K562 (cell line): ENCODE measurements at regions not wholly inside any gene's neighbourhood (a gene's known extent, or its start where the extent isn't known, plus 50 kb on each side); places are given as distances from the start of the nearest gene placed in this dataset.

Experiments used
- ATF1 ChIP-seq, 2 experiments: fragments of 450-650 bp in 1 of 2; IDR thresholded peaks; 2 replicates each; pipeline ENCODE4 v1.6.1; 2016; ENCODE audit warnings: missing compliant biosample characterization in 1 of 2, missing genetic modification characterization in 1 of 2
- BRCA1 ChIP-seq, 2 experiments: fragments of 450-650 bp in 1 of 2; sonication (generic) in 1 of 2; formaldehyde crosslinking in 1 of 2; IDR thresholded peaks; 2 replicates each; pipeline versions ENCODE4 v1.5.0 to v1.6.1; 2017 to 2020; ENCODE audit warnings: mild to moderate bottlenecking in 1 of 2, missing genetic modification reagents in 1 of 2
- EP300 ChIP-seq: IDR thresholded peaks from 2 replicates; pipeline ENCODE4 v1.6.1; 2012; ENCODE audit warnings: low read length, improper control_type of control experiment
- ESRRA ChIP-seq: fragments of 450-650 bp; IDR thresholded peaks from 2 replicates; pipeline ENCODE4 v1.6.1; 2014; ENCODE audit warnings: low read depth, mild to moderate bottlenecking, moderate library complexity, borderline replicate concordance
- GTF2F1 ChIP-seq: IDR thresholded peaks from 2 replicates; pipeline ENCODE4 v1.6.1; 2011; ENCODE audit warnings: low read depth, low read length, improper control_type of control experiment
- ZNF253 ChIP-seq: fragments of 250-450 bp; sonication (Bioruptor Pico); conservative IDR thresholded peaks from 2 replicates; pipeline ENCODE4 v1.6.1; 2021; ENCODE audit warnings: mild to moderate bottlenecking
- ZNF274 ChIP-seq: IDR thresholded peaks from 2 replicates; pipeline ENCODE4 v1.6.1; 2011; ENCODE audit warnings: low read depth, mild to moderate bottlenecking, low read length, moderate library complexity, borderline replicate concordance

DNA sequence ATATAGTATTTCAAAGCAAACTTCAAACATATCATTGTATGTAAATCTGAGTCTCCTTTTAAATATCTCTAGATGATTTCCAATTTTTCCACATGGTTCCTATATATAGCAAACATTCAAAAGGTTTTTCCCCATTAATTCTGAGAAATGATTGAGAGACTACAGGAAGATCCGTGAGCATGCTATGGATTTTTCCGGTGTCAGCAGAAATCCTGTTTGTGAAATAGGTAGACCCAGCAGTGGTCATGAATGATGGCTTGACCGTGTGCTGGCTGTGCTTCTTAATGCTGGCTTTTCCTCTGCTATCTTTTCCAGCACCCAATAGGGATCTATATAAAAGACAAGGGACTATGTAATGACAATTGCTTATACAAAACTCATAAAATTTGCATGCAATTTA lies 485.3 kb downstream of the PSAT1 start:
- TF ChIP-seq GTF2F1 (no peak), EP300 (no peak), ZNF253 (CRISPR knock-in tag) (no peak), BRCA1 (IDR thresholded peaks at IDR 0.05) (no peak), BRCA1 (CRISPR knock-in tag; IDR thresholded peaks at IDR 0.05) (no peak), ZNF274 (no peak), ESRRA (no peak), ATF1 (CRISPR knock-in tag; IDR thresholded peaks at IDR 0.05) (no peak), ATF1 (tag; IDR thresholded peaks at IDR 0.05) (no peak)
